DND-41 (cell line): ENCODE measurements at regions not wholly inside any gene's neighbourhood (a gene's known extent, or its start where the extent isn't known, plus 50 kb on each side); places are given as distances from the start of the nearest gene placed in this dataset.
"Not testable (repeated sequence)": the region's sequence is repeated elsewhere in the genome, so short reads cannot be mapped to it uniquely, and the experiment has no call there.

Source experiments
- EZH2 ChIP-seq: IDR thresholded peaks from 3 replicates; pipeline ENCODE4 v1.6.1; 2012; ENCODE audit warnings: borderline replicate concordance, low read depth, mild to moderate bottlenecking, moderate library complexity, low read length, inconsistent platforms; ENCODE audit not compliant: severe bottlenecking
- TF ChIP-seq, protein P1 (sequence below): IDR thresholded peaks from 2 replicates; pipeline ENCODE4 v1.5.1; 2012; ENCODE audit warnings: borderline replicate concordance, low read length, moderate library complexity, mild to moderate bottlenecking; ENCODE audit not compliant: poor library complexity, severe bottlenecking; ENCODE audit errors: extremely low read depth

DNA sequence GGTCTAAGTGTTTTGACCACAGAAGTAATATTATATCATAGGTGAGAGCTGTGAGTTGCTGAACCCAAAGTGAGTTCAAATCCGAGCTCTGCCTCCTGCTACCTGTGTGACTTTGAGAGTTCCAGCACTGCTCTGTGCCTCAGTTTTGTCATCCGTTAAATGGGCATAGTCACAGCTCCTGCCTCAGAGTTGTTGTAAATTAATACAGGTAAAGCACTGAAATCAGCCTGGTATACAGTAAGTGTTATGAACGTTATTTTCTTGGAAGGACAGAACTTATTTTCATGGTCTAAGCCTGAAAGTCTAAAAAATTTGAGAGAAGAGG, 65.4 kb upstream of the ZNF195 start:
- TF ChIP-seq, protein P1, sequence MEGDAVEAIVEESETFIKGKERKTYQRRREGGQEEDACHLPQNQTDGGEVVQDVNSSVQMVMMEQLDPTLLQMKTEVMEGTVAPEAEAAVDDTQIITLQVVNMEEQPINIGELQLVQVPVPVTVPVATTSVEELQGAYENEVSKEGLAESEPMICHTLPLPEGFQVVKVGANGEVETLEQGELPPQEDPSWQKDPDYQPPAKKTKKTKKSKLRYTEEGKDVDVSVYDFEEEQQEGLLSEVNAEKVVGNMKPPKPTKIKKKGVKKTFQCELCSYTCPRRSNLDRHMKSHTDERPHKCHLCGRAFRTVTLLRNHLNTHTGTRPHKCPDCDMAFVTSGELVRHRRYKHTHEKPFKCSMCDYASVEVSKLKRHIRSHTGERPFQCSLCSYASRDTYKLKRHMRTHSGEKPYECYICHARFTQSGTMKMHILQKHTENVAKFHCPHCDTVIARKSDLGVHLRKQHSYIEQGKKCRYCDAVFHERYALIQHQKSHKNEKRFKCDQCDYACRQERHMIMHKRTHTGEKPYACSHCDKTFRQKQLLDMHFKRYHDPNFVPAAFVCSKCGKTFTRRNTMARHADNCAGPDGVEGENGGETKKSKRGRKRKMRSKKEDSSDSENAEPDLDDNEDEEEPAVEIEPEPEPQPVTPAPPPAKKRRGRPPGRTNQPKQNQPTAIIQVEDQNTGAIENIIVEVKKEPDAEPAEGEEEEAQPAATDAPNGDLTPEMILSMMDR = not testable (repeated sequence)
- not testable (repeated sequence) for TF ChIP-seq EZH2
